IMR-90 (cell line): ENCODE measurements at regions not wholly inside any gene's neighbourhood (a gene's known extent, or its start where the extent isn't known, plus 50 kb on each side); places are given as distances from the start of the nearest gene placed in this dataset.

ENCODE experiments used
- ATAC-seq: fragments of 200-7000 bp; cut with Tn5 transposase; 2 replicates; pipeline ENCODE4 v1.9.1; 2020; ENCODE audit warnings: low read depth, mild to moderate bottlenecking, moderate library complexity
- BruUV-seq: library from RNA; stranded (reverse); fragments of 400-500 nt; replicated peaks from 2 replicates; lab custom pipeline; 2021; lab: Mats Ljungman, UMichigan
- CTCF ChIA-PET: fragments of 300-600 bp; formaldehyde crosslinking; extraction: SDS; loops from one replicate; lab custom pipeline; 2021; ENCODE audit warnings: antibody characterized with exemption; lab: Yijun Ruan, JAX
- POLR2A ChIA-PET: fragments of 300-600 bp; sonication (Branson Sonifier 250); formaldehyde crosslinking; loops from one replicate; lab custom pipeline; 2022; ENCODE audit warnings: antibody characterized with exemption; ENCODE audit not compliant: unreplicated experiment; lab: Charles Lee
- DNase-seq: peaks from one replicate; pipeline ENCODE4 v3.0.0; 2013
- H2AFZ ChIP-seq: replicated peaks from 2 replicates; pipeline ENCODE3; 2013; ENCODE audit warnings: low read length, mild to moderate bottlenecking; ENCODE audit not compliant: poor library complexity
- H2AK5ac ChIP-seq: 2 replicates; pipeline ENCODE4 v1.6.1; 2013; ENCODE audit warnings: low read depth, low read length, inconsistent platforms
- H2AK9ac ChIP-seq: replicated peaks from 2 replicates; pipeline ENCODE3; 2013; ENCODE audit warnings: mild to moderate bottlenecking, low read depth, low read length, moderate library complexity; ENCODE audit not compliant: poor library complexity
- H2BK120ac ChIP-seq: 2 replicates; pipeline ENCODE4 v1.6.1; 2013; ENCODE audit warnings: low read depth, low read length, inconsistent platforms
- H2BK15ac ChIP-seq: 3 replicates; pipeline ENCODE4 v1.6.1; 2013; ENCODE audit warnings: low read depth, low read length, inconsistent platforms
- H2BK20ac ChIP-seq: 2 replicates; pipeline ENCODE4 v1.6.1; 2013; ENCODE audit warnings: low read depth, mild to moderate bottlenecking, inconsistent platforms, low read length, moderate library complexity
- H2BK5ac ChIP-seq: 2 replicates; pipeline ENCODE4 v1.6.1; 2013; ENCODE audit warnings: mild to moderate bottlenecking, low read depth, low read length, inconsistent platforms; ENCODE audit not compliant: poor library complexity, severe bottlenecking
- H3K14ac ChIP-seq: replicated peaks from 2 replicates; pipeline ENCODE4 v1.6.1; 2013; ENCODE audit warnings: low read depth, low read length, inconsistent platforms
- H3K18ac ChIP-seq: 2 replicates; pipeline ENCODE4 v1.6.1; 2013; ENCODE audit warnings: low read depth, low read length, control low read depth
- H3K23ac ChIP-seq: 2 replicates; pipeline ENCODE4 v1.6.1; 2013; ENCODE audit warnings: low read depth, low read length, inconsistent platforms
- H3K27ac ChIP-seq: 2 replicates; pipeline ENCODE4 v1.5.1; 2013; ENCODE audit warnings: mild to moderate bottlenecking, control low read depth, low read length; ENCODE audit not compliant: insufficient read depth
- H3K27me3 ChIP-seq: 2 replicates; pipeline ENCODE4 v1.6.1; 2013; ENCODE audit warnings: low read length; ENCODE audit not compliant: control insufficient read depth, insufficient read depth
- H3K36me3 ChIP-seq: 2 replicates; pipeline ENCODE4 v1.6.1; 2013; ENCODE audit warnings: low read length, mixed read lengths; ENCODE audit not compliant: control insufficient read depth, insufficient read depth
- H3K4ac ChIP-seq: 2 replicates; pipeline ENCODE4 v1.6.1; 2013; ENCODE audit warnings: low read depth, low read length, inconsistent platforms
- H3K4me1 ChIP-seq: 2 replicates; pipeline ENCODE4 v1.6.1; 2013; ENCODE audit warnings: low read length, mixed read lengths; ENCODE audit not compliant: control insufficient read depth, insufficient read depth
- H3K4me2 ChIP-seq: 2 replicates; pipeline ENCODE4 v1.6.1; 2013; ENCODE audit warnings: low read depth, mild to moderate bottlenecking, control low read depth, low read length, moderate library complexity
- H3K4me3 ChIP-seq: 2 replicates; pipeline ENCODE4 v1.5.1; 2013; ENCODE audit warnings: low read depth, mild to moderate bottlenecking, control low read depth, low read length, moderate library complexity; ENCODE audit not compliant: insufficient read depth
- H3K56ac ChIP-seq: 2 replicates; pipeline ENCODE4 v1.6.1; 2013; ENCODE audit warnings: low read length, inconsistent platforms; ENCODE audit not compliant: insufficient read depth; ENCODE audit errors: extremely low read depth
- H3K79me1 ChIP-seq, 2 experiments: 2 replicates each; pipeline ENCODE4 v1.6.1; 2013; ENCODE audit warnings: low read length in 2 of 2, inconsistent platforms in 1 of 2, low read depth in 1 of 2
- H3K9ac ChIP-seq: 2 replicates; pipeline ENCODE4 v1.6.1; 2013; ENCODE audit warnings: low read depth, low read length, control low read depth
- H3K9me1 ChIP-seq: 2 replicates; pipeline ENCODE4 v1.6.1; 2013; ENCODE audit warnings: low read length, inconsistent platforms; ENCODE audit not compliant: insufficient read depth
- H3K9me3 ChIP-seq: 2 replicates; pipeline ENCODE4 v1.6.1; 2013; ENCODE audit warnings: low read length; ENCODE audit not compliant: control insufficient read depth, insufficient read depth
- H4K20me1 ChIP-seq: 2 replicates; pipeline ENCODE4 v1.6.1; 2013; ENCODE audit warnings: low read length, inconsistent platforms; ENCODE audit not compliant: insufficient read depth
- H4K5ac ChIP-seq: 2 replicates; pipeline ENCODE4 v1.6.1; 2013; ENCODE audit warnings: mild to moderate bottlenecking, low read depth, low read length, control low read depth
- H4K8ac ChIP-seq, 2 experiments: 2 replicates each; pipeline ENCODE4 v1.6.1; 2013; ENCODE audit warnings: low read depth in 2 of 2, low read length in 2 of 2, control low read depth in 1 of 2, inconsistent platforms in 1 of 2
- H4K91ac ChIP-seq: 2 replicates; pipeline ENCODE4 v1.6.1; 2013; ENCODE audit warnings: low read depth, low read length, inconsistent platforms; ENCODE audit not compliant: insufficient read depth
- BHLHE40 ChIP-seq: fragments of 150-350 bp; IDR thresholded peaks from 2 replicates; pipeline ENCODE4 v1.6.1; 2016; ENCODE audit warnings: mild to moderate bottlenecking, low read depth, low read length
- CEBPB ChIP-seq: IDR thresholded peaks from 2 replicates; pipeline ENCODE4 v1.6.1; 2012; ENCODE audit warnings: low read depth, low read length, improper control_type of control experiment
- CHD1 ChIP-seq: IDR thresholded peaks from 2 replicates; pipeline ENCODE4 v1.6.1; 2012; ENCODE audit warnings: low read depth, low read length, improper control_type of control experiment
- CTCF ChIP-seq: conservative IDR thresholded peaks from 2 replicates; pipeline ENCODE4 v1.5.1; 2012; ENCODE audit warnings: mild to moderate bottlenecking, low read depth, low read length, improper control_type of control experiment
- FOS ChIP-seq: fragments of 150-350 bp; IDR thresholded peaks from 2 replicates; pipeline ENCODE4 v1.6.1; 2016; ENCODE audit warnings: low read depth, low read length
- MAFK ChIP-seq: IDR thresholded peaks from 2 replicates; pipeline ENCODE4 v1.6.1; 2012; ENCODE audit warnings: low read depth, low read length, improper control_type of control experiment
- MAZ ChIP-seq: IDR thresholded peaks from 2 replicates; pipeline ENCODE4 v1.6.1; 2012; ENCODE audit warnings: low read depth, mild to moderate bottlenecking, low read length, improper control_type of control experiment, moderate library complexity, borderline replicate concordance
- MXI1 ChIP-seq: IDR thresholded peaks from 2 replicates; pipeline ENCODE4 v1.6.1; 2012; ENCODE audit warnings: low read depth, mild to moderate bottlenecking, low read length, moderate library complexity, borderline replicate concordance
- NFE2L2 ChIP-seq: fragments of 150-350 bp; IDR thresholded peaks from 2 replicates; pipeline ENCODE4 v1.6.1; 2016; ENCODE audit warnings: low read depth, mild to moderate bottlenecking, low read length
- POLR2A ChIP-seq: IDR thresholded peaks from 2 replicates; pipeline ENCODE4 v1.6.1; 2012; ENCODE audit warnings: mild to moderate bottlenecking, low read depth, low read length
- RAD21 ChIP-seq: IDR thresholded peaks from 2 replicates; pipeline ENCODE4 v1.6.1; 2012; ENCODE audit warnings: low read length, improper control_type of control experiment
- RCOR1 ChIP-seq: IDR thresholded peaks from 2 replicates; pipeline ENCODE4 v1.6.1; 2012; ENCODE audit warnings: mild to moderate bottlenecking, low read length, improper control_type of control experiment; ENCODE audit not compliant: insufficient replicate concordance
- RFX5 ChIP-seq: IDR thresholded peaks from 2 replicates; pipeline ENCODE4 v1.8.0; 2012; ENCODE audit warnings: low read depth, mild to moderate bottlenecking, low read length, moderate library complexity
- SMC3 ChIP-seq: fragments of 150-350 bp; IDR thresholded peaks from 2 replicates; pipeline ENCODE4 v1.6.1; 2016; ENCODE audit warnings: low read depth, mild to moderate bottlenecking, antibody characterized with exemption, low read length, moderate library complexity
- WGBS, 2 experiments: methylation state at CpG; one replicate each; pipeline versions ENCODE4 v1.1.5 to v1.1.7; 2013; ENCODE audit warnings: missing lambda C conversion rate in 2 of 2; ENCODE audit not compliant: insufficient read length in 1 of 2; ENCODE audit errors: extremely low coverage in 2 of 2; 5-methylcytosine and 5-hydroxymethylcytosine counted together
- dilution Hi-C: fragments of 300-500 bp; cut with HindIII; formaldehyde crosslinking; loops from one replicate; pipeline ENCODE4 v1.14.3; 2018; ENCODE audit warnings: low sequenced_read_pairs; ENCODE audit not compliant: unreplicated experiment
- in situ Hi-C: fragments of 300-500 bp; cut with MboI; formaldehyde crosslinking; loops from 3 replicates; pipeline ENCODE4 v1.14.3; 2019; ENCODE audit warnings: low sequenced_read_pairs, inconsistent platforms, mixed read lengths
- intact Hi-C: fragments of 100-400 bp; cut with micrococcal nuclease; formaldehyde crosslinking; loops from 2 replicates; pipeline ENCODE4 v1.10.0; 2022
- TF ChIP-seq, protein P1 (sequence below): fragments of 150-350 bp; IDR thresholded peaks from 2 replicates; pipeline ENCODE4 v1.6.1; 2016; ENCODE audit warnings: low read depth, mild to moderate bottlenecking, low read length, moderate library complexity, borderline replicate concordance
- TF ChIP-seq, protein P2 (sequence below): fragments of 150-350 bp; IDR thresholded peaks from 2 replicates; pipeline ENCODE4 v1.6.1; 2017; ENCODE audit warnings: mild to moderate bottlenecking, antibody characterized with exemption, low read length, low read depth

- Histone ChIP-seq H3K79me1 (no peaks in the 10 kb centered on the region), H3K9me3 (no peaks in the 10 kb centered on the region), H4K91ac (no peak overlapping the region), H2BK5ac (no peak overlapping the region), H3K18ac (no peak overlapping the region), H2BK15ac (no peak overlapping the region), H2AFZ (no peak overlapping the region), H3K4me2 (no peak overlapping the region), H4K8ac (no peak overlapping the region), H3K14ac (no peak overlapping the region), H3K9me1 (no peaks in the 10 kb centered on the region), H3K9ac (no peak overlapping the region), H2BK20ac (no peak overlapping the region), H3K36me3 (no peaks in the 10 kb centered on the region), H3K27me3 (no peaks in the 10 kb centered on the region), H3K27ac (no peak overlapping the region), H2AK5ac (no peak overlapping the region), H3K4me3 (no peak overlapping the region), H4K20me1 (no peaks in the 10 kb centered on the region), H3K23ac (no peak overlapping the region), H3K4ac (no peak overlapping the region), H2BK120ac (no peak overlapping the region), H3K4me1 (no peaks in the 10 kb centered on the region), H2AK9ac (no peak overlapping the region), H3K56ac (no peak overlapping the region), H4K5ac (no peak overlapping the region)
- no peak for ATAC-seq
- no peak for DNase-seq
- ChIA-PET POLR2A (interaction anchor here (0.6 kb wide), 1 partner anchor 166 kb away, joined by 5 read pairs; no protein-coding TSS in a partner anchor), CTCF (interaction anchor here (0.7 kb wide), 1 partner anchor 1800 kb away, joined by 3 read pairs; no protein-coding TSS in a partner anchor)
- no CpG with 5 or more reads among the region's 4 CpGs for WGBS, 2 experiments
- intact Hi-C loops: no loop called here
- in situ Hi-C loops: no loop called here
- TF ChIP-seq NFE2L2 (no peak), MAZ (no peak), CHD1 (no peak), CEBPB (no peak), CTCF (no peak), RFX5 (no peak), MAFK (no peak), RAD21 (no peak), SMC3 (no peak), FOS (no peak), RCOR1 (no peak), POLR2A (no peak), BHLHE40 (no peak), MXI1 (no peak)
- TF ChIP-seq, protein P1, sequence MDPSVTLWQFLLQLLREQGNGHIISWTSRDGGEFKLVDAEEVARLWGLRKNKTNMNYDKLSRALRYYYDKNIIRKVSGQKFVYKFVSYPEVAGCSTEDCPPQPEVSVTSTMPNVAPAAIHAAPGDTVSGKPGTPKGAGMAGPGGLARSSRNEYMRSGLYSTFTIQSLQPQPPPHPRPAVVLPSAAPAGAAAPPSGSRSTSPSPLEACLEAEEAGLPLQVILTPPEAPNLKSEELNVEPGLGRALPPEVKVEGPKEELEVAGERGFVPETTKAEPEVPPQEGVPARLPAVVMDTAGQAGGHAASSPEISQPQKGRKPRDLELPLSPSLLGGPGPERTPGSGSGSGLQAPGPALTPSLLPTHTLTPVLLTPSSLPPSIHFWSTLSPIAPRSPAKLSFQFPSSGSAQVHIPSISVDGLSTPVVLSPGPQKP: no peak
- TF ChIP-seq, protein P2, sequence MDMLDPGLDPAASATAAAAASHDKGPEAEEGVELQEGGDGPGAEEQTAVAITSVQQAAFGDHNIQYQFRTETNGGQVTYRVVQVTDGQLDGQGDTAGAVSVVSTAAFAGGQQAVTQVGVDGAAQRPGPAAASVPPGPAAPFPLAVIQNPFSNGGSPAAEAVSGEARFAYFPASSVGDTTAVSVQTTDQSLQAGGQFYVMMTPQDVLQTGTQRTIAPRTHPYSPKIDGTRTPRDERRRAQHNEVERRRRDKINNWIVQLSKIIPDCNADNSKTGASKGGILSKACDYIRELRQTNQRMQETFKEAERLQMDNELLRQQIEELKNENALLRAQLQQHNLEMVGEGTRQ: no peak
- BruUV-seq: no TSS peak
- dilution Hi-C loops: no loop called here
Observed at GRCh38 chr1:79207786-79208185, 201.3 kb upstream of the ADGRL4 start.
